ENCODE measurements at regions not wholly inside any gene's neighbourhood (a gene's known extent, or its start where the extent isn't known, plus 50 kb on each side); places are given as distances from the start of the nearest gene placed in this dataset.

GRCh38 chr7:31284106-31284505, 56.4 kb downstream of the NEUROD6 start:
- DNase-seq = peak; percentile 3

GRCh38 chr7:31271641-31272405, 68.7 kb downstream of the NEUROD6 start:
- no peak for DNase-seq

- no peak for DNase-seq
Observed at GRCh38 chr7:31267486-31267885, 73.0 kb downstream of the NEUROD6 start.

GRCh38 chr7:31263338-31263737, 77.2 kb downstream of the NEUROD6 start:
- no peak for DNase-seq

DNA sequence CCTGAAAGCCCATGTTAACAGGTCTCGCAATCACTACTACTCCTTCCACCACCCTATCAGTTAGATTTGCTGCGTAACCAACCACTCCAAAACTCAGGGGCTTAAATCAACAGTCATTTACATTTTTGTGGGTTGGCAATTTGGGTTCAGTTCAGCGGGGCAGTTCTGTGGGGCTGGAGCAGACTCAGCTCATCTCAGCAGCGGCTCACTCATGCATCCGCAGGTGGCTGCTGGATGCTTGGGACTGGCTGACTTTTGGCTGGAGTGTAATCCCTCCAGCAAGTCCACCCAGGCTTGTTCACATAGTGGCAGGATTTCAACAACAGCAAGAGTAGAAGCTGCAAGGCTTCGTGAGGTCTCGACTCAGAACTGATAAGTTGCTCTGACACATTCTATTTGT, 79.2 kb downstream of the NEUROD6 start:
- DNase-seq = no peak

DNA sequence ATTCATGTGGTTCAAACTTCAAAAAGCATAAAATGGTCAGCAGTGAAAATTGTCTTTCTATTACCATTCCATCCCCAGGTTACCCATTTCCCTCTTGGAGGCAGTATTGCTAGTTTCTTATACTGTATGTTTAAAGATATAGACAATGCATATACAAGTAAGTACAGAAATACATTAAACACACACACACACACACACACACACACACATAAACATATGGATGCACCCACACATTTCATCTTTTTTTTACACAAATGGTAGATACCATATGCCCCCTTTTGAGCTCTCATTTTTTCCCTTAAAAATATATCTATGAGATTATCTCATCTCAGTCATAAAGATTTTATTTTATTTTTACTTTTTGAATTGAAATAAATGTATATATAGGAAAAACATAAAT, 79.7 kb downstream of the NEUROD6 start:
- DNase-seq = no peak

- DNase-seq = no peak
Observed at GRCh38 chr7:31258391-31258790, 82.1 kb downstream of the NEUROD6 start.

GRCh38 chr7:31256506-31256905, 84.0 kb downstream of the NEUROD6 start:
- no peak for DNase-seq

DNA sequence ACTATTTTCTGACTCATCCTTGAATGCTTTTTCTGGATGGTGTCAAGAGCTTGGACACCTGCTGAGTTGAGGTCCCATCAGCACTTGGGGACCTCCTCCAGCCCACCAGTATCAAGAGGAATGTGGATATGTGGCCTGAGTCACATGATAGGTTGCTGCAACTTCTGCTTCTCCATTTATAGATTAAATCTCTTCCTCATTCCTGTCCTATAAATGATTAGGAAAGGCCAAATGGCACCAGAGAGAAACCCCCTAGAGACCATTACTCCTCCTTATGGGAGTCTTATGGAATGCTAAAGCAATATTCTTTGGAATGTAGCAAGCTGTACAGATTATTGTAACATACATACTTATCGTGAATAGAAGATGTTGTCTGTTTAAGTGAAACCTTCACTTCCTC, 85.6 kb downstream of the NEUROD6 start:
- DNase-seq = no peak

DNA sequence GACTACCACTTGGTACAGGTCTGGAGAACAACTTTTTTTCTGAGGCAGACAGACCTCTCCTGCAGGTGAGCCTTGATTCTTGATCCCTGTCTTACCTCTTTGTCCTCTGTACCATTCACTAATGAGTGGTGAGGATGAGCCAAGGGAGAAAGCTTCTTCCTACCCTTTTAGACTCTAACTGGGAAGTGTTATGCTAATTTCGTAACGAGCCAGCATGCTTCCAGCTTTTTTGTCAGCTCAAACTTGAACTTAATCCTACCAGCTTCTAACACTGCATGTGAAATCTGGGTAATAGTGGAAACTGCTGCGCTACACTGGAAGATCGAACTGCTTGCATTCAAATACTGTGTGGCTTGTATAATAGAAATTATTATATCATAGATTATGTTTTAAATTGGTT, 87.0 kb downstream of the NEUROD6 start:
- DNase-seq = no peak

DNA sequence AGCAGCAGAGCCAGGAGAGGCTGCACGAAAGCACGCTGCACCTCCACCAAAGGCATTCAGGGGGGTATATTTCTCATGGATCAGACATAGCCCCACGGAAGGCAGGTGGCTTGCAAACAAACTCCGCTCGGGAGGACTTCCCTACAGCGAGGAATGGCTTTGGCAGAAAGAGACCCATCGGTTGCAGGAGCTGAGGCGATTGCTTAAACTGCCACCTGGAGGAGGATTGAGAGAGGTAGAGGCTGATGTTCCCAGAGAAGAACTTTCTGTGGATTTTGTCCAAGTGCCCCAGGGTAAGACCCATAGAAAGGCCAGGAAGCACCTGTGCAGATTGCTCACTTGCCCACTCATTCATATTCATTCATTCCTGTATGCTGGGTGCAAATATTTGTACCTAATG, 89.1 kb downstream of the NEUROD6 start:
- DNase-seq = no peak

- no peak for DNase-seq
Observed at GRCh38 chr7:31249671-31250070, 90.9 kb downstream of the NEUROD6 start.

GRCh38 chr7:31236868-31237267, 103.7 kb downstream of the NEUROD6 start:
- no peak for DNase-seq

DNA sequence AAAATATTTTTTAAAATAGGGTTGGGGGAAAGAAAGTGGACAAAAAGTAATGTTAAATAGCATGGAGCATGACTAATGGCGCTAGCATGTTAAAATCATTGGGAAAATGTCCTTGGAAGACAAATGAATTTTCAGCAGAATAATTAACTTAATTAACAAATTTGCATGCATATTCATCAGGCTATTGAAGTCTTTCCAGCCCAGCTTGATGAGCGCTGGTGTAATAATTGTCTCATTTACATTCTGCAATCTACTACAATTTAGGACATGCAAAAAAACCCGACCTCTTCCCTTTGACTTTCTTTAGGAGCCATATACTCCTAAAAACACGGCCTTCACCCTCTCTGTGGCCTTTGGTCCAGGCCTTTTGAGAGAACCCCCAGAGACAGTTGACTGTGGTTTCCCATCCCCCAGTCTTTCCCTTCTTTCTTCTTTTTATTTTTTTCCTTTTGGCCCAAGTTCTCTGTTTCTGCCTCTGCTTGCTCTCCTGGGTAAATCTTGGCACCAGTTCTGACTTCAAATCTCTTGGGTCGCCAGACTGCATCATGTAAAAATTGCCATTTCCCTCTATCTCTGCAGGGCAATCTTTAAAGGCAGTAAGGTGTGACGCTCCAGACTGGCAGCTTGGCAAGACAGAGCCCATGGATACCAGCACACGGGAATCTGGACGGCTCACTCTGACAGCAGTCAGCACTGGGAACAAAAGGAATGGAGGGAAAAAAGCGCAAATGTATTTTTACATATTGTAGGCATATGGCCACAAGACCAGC, 105.5 kb downstream of the NEUROD6 start:
- no peak for DNase-seq

DNA sequence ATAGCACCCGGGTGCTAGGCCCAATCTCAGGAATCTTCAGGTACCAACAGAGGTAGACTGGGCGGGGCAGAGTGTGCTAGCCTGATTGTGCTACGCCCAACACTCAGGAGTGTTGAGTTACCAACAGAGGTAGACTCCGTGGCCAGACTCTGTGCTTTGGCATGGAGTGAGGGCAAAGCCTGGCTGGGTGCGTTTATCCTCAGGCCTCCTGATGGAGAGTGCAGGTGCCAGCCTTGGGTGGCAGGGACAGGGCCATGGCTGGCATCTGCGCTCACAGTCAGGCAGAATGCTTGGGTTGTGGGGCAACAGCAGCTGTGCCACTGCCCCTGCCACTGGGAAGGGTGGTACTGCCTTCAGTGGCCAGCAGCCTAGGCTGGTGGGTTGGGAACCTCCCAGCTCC, 111.6 kb downstream of the NEUROD6 start:
- no peak for DNase-seq

DNA sequence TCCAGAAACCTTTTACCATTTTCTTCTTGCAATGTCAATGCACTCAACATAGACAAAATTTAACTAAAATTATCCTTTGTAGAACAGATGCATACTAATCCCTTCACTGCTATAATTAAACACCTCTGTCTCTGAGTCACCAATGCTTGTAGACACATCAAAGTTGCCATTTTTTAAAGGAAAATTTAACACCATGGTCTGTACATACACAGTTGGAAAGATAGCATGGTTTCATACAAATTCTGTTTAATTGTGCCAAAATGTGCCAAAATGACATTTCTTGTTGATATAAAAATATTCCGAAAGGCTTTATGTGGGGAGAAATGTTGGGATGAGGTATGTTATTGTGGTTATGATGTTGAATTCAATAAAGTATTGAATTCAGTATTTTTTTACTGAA, 125.8 kb downstream of the NEUROD6 start:
- DNase-seq = no peak

- DNase-seq = no peak
Observed at GRCh38 chr7:31211281-31211680, 129.2 kb downstream of the NEUROD6 start.

DNA sequence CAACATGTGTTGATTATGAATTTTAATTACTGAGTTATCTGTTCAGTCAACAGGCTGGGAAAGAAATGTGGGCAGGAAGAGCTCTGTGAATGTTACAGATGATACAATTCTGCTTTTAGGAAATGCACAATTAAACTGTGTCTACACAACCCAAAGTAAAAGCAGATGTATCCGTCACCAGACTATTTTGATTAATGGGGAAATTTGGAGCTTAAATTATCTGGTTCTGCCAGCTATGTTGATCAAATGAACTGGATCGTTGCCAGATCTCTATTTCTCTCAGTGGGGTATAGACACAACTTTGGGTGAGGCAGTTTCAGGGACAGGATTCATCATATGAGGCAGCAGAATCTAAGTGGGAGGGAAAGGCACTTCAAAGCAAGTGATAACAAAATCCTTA, 136.5 kb downstream of the NEUROD6 start:
- DNase-seq = no peak

- no peak for DNase-seq
Observed at GRCh38 chr7:31203551-31203950, 137.0 kb downstream of the NEUROD6 start.

DNA sequence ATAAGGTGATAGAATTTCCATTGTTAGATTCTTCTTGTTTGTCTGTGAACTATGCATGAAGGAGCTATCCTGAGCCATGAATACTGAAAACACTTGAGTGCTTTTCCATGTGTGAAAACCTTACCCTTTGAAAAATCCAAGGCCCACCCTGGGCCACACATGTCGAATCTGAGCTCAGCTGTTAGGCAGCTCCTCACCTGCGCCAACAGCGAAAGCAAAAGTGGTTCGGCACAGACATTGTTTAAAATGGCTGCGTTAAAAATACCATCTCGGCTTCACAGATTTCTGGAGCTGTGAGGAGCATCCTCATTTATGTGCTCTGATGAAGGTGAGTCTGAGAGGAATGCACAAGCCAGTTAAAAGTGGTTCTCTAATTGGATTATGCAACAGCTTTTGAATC, 137.7 kb downstream of the NEUROD6 start:
- DNase-seq = no peak

GRCh38 chr7:31192986-31193385, 140.9 kb downstream of the ADCYAP1R1 start:
- DNase-seq = peak; percentile 52

- no peak for DNase-seq
Observed at GRCh38 chr7:31190906-31191305, 138.8 kb downstream of the ADCYAP1R1 start.

- no peak for DNase-seq
Observed at GRCh38 chr7:31186202-31186601, 134.1 kb downstream of the ADCYAP1R1 start.

GRCh38 chr7:31175672-31176071, 123.6 kb downstream of the ADCYAP1R1 start:
- DNase-seq = no peak

DNA sequence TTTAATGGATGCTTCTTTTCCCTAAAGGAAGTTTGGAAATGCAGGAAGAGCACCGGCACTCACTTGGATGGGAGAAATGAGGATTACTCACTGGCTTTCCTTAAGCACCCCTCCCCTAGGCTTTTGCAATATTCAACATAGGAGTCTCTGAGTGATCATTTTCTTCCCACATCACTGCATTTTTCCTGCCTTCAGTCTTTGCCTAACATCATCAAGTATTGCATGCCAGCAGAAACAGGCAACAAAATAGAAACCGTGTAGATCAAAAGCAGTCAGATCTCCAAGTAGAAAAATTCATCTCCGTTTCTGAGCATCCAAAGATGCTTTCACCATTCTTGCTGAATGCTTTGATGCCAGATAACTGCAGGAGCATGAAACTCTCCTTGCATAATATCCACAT, 119.9 kb downstream of the ADCYAP1R1 start:
- DNase-seq = no peak
